Pons (tissue), 1 donor: ENCODE measurements at regions not wholly inside any gene's neighbourhood (a gene's known extent, or its start where the extent isn't known, plus 50 kb on each side); places are given as distances from the start of the nearest gene placed in this dataset.
A peak's percentile ranks its signal among the peaks of the same experiment; 100 is the strongest.

Experiments used
- DNase-seq: peaks from one replicate; pipeline ENCODE4 v3.0.0-alpha.2; 2016; ENCODE audit warnings: low spot score

DNA sequence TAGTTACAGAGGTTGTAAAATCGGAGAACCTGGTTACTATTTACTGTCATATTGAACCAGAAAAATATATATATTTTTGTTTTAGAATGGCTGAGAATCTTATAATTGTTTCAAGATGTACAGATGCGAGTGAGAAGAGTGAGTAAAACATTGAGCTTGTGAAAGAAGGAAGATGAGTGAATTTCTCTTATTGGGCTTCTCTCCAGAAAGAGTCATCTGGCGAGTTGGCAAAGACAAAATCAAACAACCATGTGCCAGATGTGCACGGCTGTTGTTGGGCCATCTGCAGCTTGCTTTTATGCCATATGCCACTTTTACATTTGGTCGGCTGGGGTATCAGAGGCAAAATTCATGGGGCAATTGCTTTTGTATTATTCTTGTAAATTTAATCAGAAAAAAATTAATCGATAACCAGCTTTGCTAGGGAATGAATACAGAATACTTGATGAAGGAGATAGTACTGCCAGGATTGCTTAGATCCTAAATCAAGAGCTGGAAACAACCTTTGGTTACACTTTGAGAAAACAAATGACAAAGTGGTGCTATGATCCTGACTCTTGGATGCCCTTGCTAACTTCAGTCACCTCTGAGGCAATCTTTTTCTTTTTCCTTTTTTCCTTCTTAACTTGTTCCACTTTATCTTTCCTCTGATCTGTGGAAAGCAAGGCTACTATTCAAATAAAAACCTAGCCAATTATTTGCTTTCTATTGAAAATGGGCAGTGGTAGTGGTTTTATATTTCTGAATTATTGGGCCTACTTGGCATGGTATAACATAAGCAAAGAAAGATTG lies 97.1 kb upstream of the GRIK2 start:
- DNase-seq, result peak; percentile 3

DNA sequence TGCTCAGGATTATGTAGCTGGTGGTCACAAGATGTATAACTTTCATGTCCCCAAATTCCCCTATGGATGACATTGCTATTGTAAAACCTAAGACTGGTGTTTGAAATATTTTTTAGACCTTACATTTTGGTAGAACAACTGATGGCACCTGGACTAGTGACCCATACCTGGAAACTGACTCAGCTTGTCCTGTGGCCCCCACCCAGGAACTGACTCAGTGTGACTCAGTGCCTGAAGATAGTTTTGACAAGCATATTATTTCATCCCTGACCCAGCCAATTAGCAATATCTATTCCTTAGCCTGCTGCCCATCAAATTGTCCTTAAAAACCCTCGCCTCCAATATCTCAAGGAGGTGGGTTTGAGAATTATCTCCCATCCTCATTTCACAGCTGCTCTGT lies 90.9 kb upstream of the GRIK2 start:
- no peak for DNase-seq

DNA sequence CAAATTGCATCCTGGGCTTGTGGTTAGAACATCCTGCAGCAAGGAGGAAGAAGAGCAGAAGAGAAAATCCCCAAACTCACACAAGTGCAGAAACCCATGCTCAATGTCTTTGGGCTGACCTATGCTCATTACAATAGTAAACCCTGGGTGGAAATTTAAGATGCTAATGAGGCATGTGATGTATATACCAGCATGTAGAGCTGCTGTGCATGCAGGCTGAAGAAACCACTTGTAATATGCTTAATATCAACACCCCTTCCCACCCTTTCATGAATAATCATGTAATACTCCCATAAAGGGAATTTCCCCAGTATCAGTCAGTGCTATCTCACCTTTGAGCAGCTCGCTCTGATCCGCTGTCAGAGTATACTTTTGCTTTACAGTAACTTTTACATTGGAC lies 90.0 kb upstream of the GRIK2 start:
- no peak for DNase-seq

DNA sequence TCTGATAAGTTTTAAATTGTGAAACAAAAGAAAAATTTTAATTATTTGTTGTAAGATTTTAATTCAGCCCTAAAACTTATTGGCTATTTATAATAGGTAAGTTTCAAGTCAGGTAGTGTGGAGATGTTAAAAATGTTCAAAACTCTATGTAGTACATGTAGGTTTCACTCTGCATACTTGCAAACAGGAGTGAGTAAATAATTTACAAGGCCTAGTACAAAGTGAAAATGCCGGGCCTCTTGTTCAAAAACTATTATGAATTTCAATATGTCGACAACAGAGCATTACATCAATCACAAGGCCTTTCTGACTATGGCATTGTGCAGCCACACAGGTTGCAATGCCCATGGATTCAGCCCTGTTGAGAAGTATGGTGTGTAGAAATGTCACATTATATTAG lies 80.9 kb upstream of the GRIK2 start:
- DNase-seq, result no peak

DNA sequence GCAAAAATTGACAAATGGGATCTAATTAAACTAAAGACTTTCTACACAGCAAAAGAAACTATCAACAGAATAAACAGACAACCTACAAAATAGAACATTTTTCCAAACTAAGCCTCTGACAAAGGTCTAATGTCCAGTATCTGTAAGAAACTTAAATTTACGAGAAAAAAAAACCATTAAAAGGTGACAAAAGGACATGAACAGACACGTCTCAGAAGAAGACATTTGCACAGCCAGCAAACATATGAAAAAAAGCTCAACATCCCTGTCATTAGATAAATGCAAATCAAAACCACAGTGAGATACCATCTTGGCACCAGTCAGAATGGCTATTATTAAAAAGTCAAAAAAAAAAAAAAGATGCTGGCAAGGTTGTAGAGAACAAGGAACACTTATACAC lies 70.6 kb upstream of the GRIK2 start:
- DNase-seq, result no peak

DNA sequence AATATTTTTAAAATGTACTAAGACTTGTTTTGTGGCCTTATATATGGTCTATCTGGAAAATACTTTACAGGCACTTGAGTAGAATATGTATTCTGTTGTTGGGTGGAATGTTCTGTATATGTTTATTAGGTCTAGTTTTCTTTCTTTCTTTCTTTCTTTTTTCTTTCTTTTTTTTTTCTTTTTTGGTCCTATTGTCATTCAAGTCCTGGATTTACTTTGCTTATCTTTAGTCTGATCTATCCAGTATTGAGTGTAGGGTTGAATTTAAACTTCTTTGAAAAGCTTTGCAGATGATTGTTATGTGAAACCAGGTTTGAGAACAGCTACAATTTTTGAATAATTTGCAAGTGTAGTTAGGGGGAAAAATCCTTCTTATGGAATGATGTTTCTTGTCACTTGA lies 67.1 kb upstream of the GRIK2 start:
- no peak for DNase-seq

DNA sequence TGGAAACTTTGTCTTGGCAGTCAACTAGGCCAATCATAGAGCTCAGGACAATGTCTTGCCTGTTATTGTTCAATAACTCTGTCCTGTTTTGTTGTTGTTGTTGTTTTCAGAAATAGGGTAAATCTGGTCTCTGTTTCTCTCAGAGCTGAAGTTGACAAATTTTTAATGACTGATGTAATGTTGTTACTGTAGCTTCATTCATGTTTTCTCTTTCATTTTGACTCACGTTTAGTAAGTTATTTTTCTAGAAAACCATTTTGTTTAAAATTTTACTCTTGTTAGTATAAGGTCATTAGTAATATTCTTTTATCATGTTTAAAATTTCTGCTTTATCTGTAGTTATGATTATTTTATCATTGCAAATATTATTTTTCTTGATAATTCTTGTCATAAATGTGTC lies 51.6 kb upstream of the GRIK2 start:
- no peak for DNase-seq
